ENCODE measurements at regions not wholly inside any gene's neighbourhood (a gene's known extent, or its start where the extent isn't known, plus 50 kb on each side); places are given as distances from the start of the nearest gene placed in this dataset.

DNA sequence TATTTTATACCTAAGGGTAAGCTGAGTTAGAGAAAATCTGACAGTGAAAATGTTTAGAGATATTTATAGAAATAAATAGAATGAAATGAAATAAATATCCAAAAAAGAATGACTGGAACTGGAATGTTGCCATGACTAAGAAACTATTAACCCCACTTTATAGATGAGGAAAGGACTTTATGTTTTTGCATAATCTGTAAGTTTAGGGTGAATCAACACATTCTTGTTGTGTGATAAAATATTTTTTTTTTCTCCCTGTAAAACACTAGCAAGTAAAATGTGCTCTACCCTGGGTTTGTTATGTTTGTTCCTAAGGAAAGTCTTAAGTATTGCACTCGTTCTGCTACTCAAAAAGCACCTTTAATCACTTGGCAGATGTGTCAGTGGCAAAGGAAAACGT is 83.8 kb upstream of the KL start:
- no peaks in the 10 kb centered on the region for H3K4me1 ChIP-seq (ENCODE audit: insufficient read depth, low read length, poor library complexity, severe bottlenecking)
- CTCF ChIA-PET, result no interaction called here
- H3K36me3 ChIP-seq (ENCODE audit: insufficient read depth, low read length, poor library complexity, severe bottlenecking), result no peaks in the 10 kb centered on the region
- BruUV-seq (replicated peaks), result no TSS peak
- H3K27ac ChIP-seq (ENCODE audit: low read depth, low read length, poor library complexity, severe bottlenecking), result no peak overlapping the region
- intact Hi-C loops (cut with micrococcal nuclease; ENCODE audit: unreplicated experiment), result no loop called here
- TF ChIP-seq, protein P1, sequence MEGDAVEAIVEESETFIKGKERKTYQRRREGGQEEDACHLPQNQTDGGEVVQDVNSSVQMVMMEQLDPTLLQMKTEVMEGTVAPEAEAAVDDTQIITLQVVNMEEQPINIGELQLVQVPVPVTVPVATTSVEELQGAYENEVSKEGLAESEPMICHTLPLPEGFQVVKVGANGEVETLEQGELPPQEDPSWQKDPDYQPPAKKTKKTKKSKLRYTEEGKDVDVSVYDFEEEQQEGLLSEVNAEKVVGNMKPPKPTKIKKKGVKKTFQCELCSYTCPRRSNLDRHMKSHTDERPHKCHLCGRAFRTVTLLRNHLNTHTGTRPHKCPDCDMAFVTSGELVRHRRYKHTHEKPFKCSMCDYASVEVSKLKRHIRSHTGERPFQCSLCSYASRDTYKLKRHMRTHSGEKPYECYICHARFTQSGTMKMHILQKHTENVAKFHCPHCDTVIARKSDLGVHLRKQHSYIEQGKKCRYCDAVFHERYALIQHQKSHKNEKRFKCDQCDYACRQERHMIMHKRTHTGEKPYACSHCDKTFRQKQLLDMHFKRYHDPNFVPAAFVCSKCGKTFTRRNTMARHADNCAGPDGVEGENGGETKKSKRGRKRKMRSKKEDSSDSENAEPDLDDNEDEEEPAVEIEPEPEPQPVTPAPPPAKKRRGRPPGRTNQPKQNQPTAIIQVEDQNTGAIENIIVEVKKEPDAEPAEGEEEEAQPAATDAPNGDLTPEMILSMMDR (conservative IDR thresholded peaks at IDR 0.05; ENCODE audit: low read depth, low read length), result no peak
- TF ChIP-seq EZH2 (IDR thresholded peaks at IDR 0.05; ENCODE audit: borderline replicate concordance, low read depth, low read length, poor library complexity, severe bottlenecking), result no peak
- POLR2A ChIA-PET (ENCODE audit: low non-redundant PET), result no interaction called here
- no peak overlapping the region for H3K4me3 ChIP-seq (ENCODE audit: low read depth, low read length, poor library complexity, severe bottlenecking)
- peaks cover 3% of the 10 kb centered on the region for H3K9me3 ChIP-seq (ENCODE audit: low read depth, low read length, poor library complexity, severe bottlenecking)
- no peak for DNase-seq (ENCODE audit: low spot score)
- no peaks in the 10 kb centered on the region for H3K27me3 ChIP-seq (replicated peaks; ENCODE audit: insufficient read depth, low read depth, low read length, poor library complexity)

DNA sequence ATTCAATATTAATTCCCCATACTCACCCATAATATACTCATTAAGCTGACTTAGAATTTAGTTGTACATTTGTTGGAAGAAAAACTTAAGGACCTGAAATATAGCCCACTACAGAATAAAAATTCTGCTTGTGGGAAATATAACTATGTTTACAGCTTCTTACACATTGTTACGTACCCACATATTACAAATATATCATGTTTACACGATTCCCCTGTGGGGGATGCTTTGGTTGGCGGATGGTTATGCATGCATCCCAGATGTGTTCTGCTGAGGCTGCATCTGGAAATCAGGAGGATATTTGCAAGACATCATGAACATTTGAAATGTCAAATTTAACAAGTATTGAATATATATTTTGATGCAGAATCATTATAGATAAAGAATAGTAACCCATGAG is 79.5 kb upstream of the KL start:
- H3K36me3 ChIP-seq (ENCODE audit: insufficient read depth, low read length, poor library complexity, severe bottlenecking), result no peaks in the 10 kb centered on the region
- TF ChIP-seq, protein P1 (conservative IDR thresholded peaks at IDR 0.05; ENCODE audit: low read depth, low read length), result no peak
- CTCF ChIA-PET, result no interaction called here
- no TSS peak for BruUV-seq (replicated peaks)
- H3K27ac ChIP-seq (ENCODE audit: low read depth, low read length, poor library complexity, severe bottlenecking), result no peak overlapping the region
- H3K27me3 ChIP-seq (replicated peaks; ENCODE audit: insufficient read depth, low read depth, low read length, poor library complexity), result no peaks in the 10 kb centered on the region
- H3K9me3 ChIP-seq (ENCODE audit: low read depth, low read length, poor library complexity, severe bottlenecking), result peaks cover 6% of the 10 kb centered on the region
- POLR2A ChIA-PET (ENCODE audit: low non-redundant PET), result no interaction called here
- intact Hi-C loops (cut with micrococcal nuclease; ENCODE audit: unreplicated experiment), result no loop called here
- H3K4me1 ChIP-seq (ENCODE audit: insufficient read depth, low read length, poor library complexity, severe bottlenecking), result no peaks in the 10 kb centered on the region
- no peak overlapping the region for H3K4me3 ChIP-seq (ENCODE audit: low read depth, low read length, poor library complexity, severe bottlenecking)
- DNase-seq (ENCODE audit: low spot score), result no peak

DNA sequence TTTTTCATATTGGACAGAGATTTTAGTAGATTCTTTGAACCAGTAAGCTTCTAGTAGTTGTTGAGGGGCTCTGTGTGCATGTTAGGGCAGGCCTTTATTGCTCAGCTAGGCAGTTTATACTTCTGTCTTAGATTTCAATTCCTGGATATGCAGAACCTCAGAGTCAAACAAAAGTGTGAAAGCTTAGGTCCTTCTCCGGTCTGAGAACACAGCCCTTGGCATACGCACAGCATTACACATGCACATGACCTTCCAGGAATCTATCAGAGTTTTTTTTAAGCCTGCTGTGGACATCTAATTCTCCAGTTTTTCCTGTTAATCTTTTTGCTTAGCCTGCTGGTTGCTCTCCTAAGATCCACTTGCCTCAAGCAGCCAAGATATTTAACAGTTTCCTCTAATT is 77.9 kb upstream of the KL start:
- H3K4me3 ChIP-seq (ENCODE audit: low read depth, low read length, poor library complexity, severe bottlenecking), result no peak overlapping the region
- intact Hi-C loops (cut with micrococcal nuclease; ENCODE audit: unreplicated experiment), result no loop called here
- peaks cover 6% of the 10 kb centered on the region for H3K9me3 ChIP-seq (ENCODE audit: low read depth, low read length, poor library complexity, severe bottlenecking)
- ChIA-PET POLR2A (ENCODE audit: low non-redundant PET) (no interaction called here), CTCF (no interaction called here)
- no peak overlapping the region for H3K27ac ChIP-seq (ENCODE audit: low read depth, low read length, poor library complexity, severe bottlenecking)
- no peaks in the 10 kb centered on the region for H3K4me1 ChIP-seq (ENCODE audit: insufficient read depth, low read length, poor library complexity, severe bottlenecking)
- H3K27me3 ChIP-seq (replicated peaks; ENCODE audit: insufficient read depth, low read depth, low read length, poor library complexity), result no peaks in the 10 kb centered on the region
- no TSS peak for BruUV-seq (replicated peaks)
- H3K36me3 ChIP-seq (ENCODE audit: insufficient read depth, low read length, poor library complexity, severe bottlenecking), result no peaks in the 10 kb centered on the region
- DNase-seq (ENCODE audit: low spot score), result no peak
- no peak for TF ChIP-seq EZH2 (IDR thresholded peaks at IDR 0.05; ENCODE audit: borderline replicate concordance, low read depth, low read length, poor library complexity, severe bottlenecking)
- TF ChIP-seq, protein P1 (conservative IDR thresholded peaks at IDR 0.05; ENCODE audit: low read depth, low read length), result no peak
